HCT116 (cell line): ENCODE measurements at regions not wholly inside any gene's neighbourhood (a gene's known extent, or its start where the extent isn't known, plus 50 kb on each side); places are given as distances from the start of the nearest gene placed in this dataset.

Experiments
- ATAC-seq: fragments of 200-7000 bp; cut with Tn5 transposase; 2 replicates; pipeline ENCODE4 v1.9.1; 2020; ENCODE audit warnings: mild to moderate bottlenecking, moderate library complexity
- BruUV-seq: library from RNA; stranded (reverse); fragments of 400-500 nt; replicated peaks from 2 replicates; lab custom pipeline; 2021; lab: Mats Ljungman, UMichigan
- CTCF ChIA-PET: fragments of 300-600 bp; sonication (Branson Sonifier 250); formaldehyde crosslinking; loops from one replicate; lab custom pipeline; 2021; ENCODE audit warnings: antibody characterized with exemption; lab: Charles Lee
- POLR2A ChIA-PET: fragments of 300-600, 350-600 bp; sonication (Branson Sonifier 250); formaldehyde crosslinking; loops from one replicate; lab custom pipeline; 2021; ENCODE audit warnings: antibody characterized with exemption; lab: Charles Lee
- RAD21 ChIA-PET, 2 experiments: fragments of 300-600 bp; sonication (Branson Sonifier 250); formaldehyde crosslinking; loops; one replicate each; lab custom pipeline; 2023; ENCODE audit warnings: low total read pairs in 2 of 2; ENCODE audit not compliant: uncharacterized antibody in 2 of 2, unreplicated experiment in 2 of 2, low non-redundant PET in 1 of 2; lab: Charles Lee
- DNase-seq: peaks from one replicate; pipeline ENCODE4 v3.0.0-alpha.2; 2010; ENCODE audit warnings: low read depth, low spot score
- H2AFZ ChIP-seq: fragments of 200-600 bp; shearing (Covaris generic), sonication (generic); 2 replicates; pipeline ENCODE4 v1.6.1; 2017; ENCODE audit warnings: low read depth, mixed run types, mixed read lengths, antibody characterized with exemption, low read length; ENCODE audit not compliant: poor library complexity, severe bottlenecking
- H3K27ac ChIP-seq: 2 replicates; pipeline ENCODE4 v1.5.1; 2012; ENCODE audit warnings: low read depth, low read length
- H3K27me3 ChIP-seq: fragments of 200-600 bp; sonication (generic); 2 replicates; pipeline ENCODE4 v1.6.1; 2016; ENCODE audit warnings: mixed run types, low read length, mixed read lengths; ENCODE audit not compliant: insufficient read depth
- H3K36me3 ChIP-seq, 2 experiments: fragments of 200-500 bp in 1 of 2; fragments of 200-600 bp in 1 of 2; sonication (Bioruptor generic) in 1 of 2; sonication (generic) in 1 of 2; 2 replicates each; pipeline versions ENCODE4 v1.5.1 to v1.6.1; 2014 to 2016; ENCODE audit warnings: low read length in 2 of 2, inconsistent platforms in 1 of 2, mixed read lengths in 1 of 2, mixed run types in 1 of 2; ENCODE audit not compliant: insufficient read depth in 2 of 2, control insufficient read depth in 1 of 2
- H3K4me1 ChIP-seq, 2 experiments: fragments of 200-600 bp in 1 of 2; sonication (generic) in 1 of 2; 2 replicates each; pipeline versions ENCODE4 v1.5.1 to v1.6.1; 2012 to 2017; ENCODE audit warnings: low read length in 2 of 2, inconsistent platforms in 1 of 2, mild to moderate bottlenecking in 1 of 2, mixed read lengths in 1 of 2, mixed run types in 1 of 2, moderate library complexity in 1 of 2; ENCODE audit not compliant: insufficient read depth in 2 of 2, control insufficient read depth in 1 of 2
- H3K4me2 ChIP-seq: fragments of 200-600 bp; sonication (generic); 2 replicates; pipeline ENCODE4 v1.6.1; 2017; ENCODE audit warnings: mixed run types, low read length, mixed read lengths
- H3K4me3 ChIP-seq, 2 experiments: fragments of 200-600 bp in 1 of 2; sonication (generic) in 1 of 2; replicated peaks in 1 of 2; 2 replicates each; pipeline ENCODE4 v1.5.1; 2011 to 2016; ENCODE audit warnings: low read length in 2 of 2, control low read depth in 1 of 2, low read depth in 1 of 2, mild to moderate bottlenecking in 1 of 2, mixed read lengths in 1 of 2, mixed run types in 1 of 2
- H3K79me2 ChIP-seq: fragments of 200-600 bp; sonication (generic); 2 replicates; pipeline ENCODE4 v1.6.1; 2017; ENCODE audit warnings: mild to moderate bottlenecking, mixed run types, low read length, moderate library complexity, mixed read lengths; ENCODE audit not compliant: insufficient read depth
- H3K9ac ChIP-seq: fragments of 200-600 bp; sonication (generic); 2 replicates; pipeline ENCODE4 v1.6.1; 2016; ENCODE audit warnings: low read length, mixed read lengths
- H3K9me2 ChIP-seq: fragments of 200-600 bp; sonication (generic), shearing (Covaris generic); 2 replicates; pipeline ENCODE4 v1.6.1; 2017; ENCODE audit warnings: mixed run types, mild to moderate bottlenecking, moderate library complexity; ENCODE audit not compliant: insufficient read depth
- H3K9me3 ChIP-seq, 2 experiments: fragments of 200-500 bp in 1 of 2; fragments of 200-600 bp in 1 of 2; sonication (Bioruptor generic) in 1 of 2; sonication (generic) in 1 of 2; 2 replicates each; pipeline ENCODE4 v1.6.1; 2014 to 2017; ENCODE audit warnings: low read length in 2 of 2, mixed read lengths in 2 of 2, inconsistent platforms in 1 of 2, low read depth in 1 of 2, mild to moderate bottlenecking in 1 of 2, mixed run types in 1 of 2, moderate library complexity in 1 of 2; ENCODE audit not compliant: control insufficient read depth in 1 of 2, insufficient read depth in 1 of 2
- H4K20me1 ChIP-seq: fragments of 200-600 bp; sonication (generic), shearing (Covaris generic); 2 replicates; pipeline ENCODE4 v1.6.1; 2017; ENCODE audit warnings: mixed run types, mild to moderate bottlenecking, moderate library complexity; ENCODE audit not compliant: insufficient read depth
- CBX3 ChIP-seq: IDR thresholded peaks from 2 replicates; pipeline ENCODE4 v1.6.1; 2012; ENCODE audit warnings: low read depth
- EGR1 ChIP-seq: IDR thresholded peaks from 2 replicates; pipeline ENCODE4 v1.6.1; 2012; ENCODE audit warnings: low read depth
- EZH2 ChIP-seq: fragments of 200-600 bp; sonication (generic); IDR thresholded peaks from 2 replicates; pipeline ENCODE4 v1.6.1; 2017; ENCODE audit warnings: antibody characterized with exemption, mixed run types
- EZH2phosphoT487 ChIP-seq: fragments of 200-600 bp; IDR thresholded peaks from 2 replicates; pipeline ENCODE4 v1.6.1; 2018; ENCODE audit warnings: antibody characterized with exemption, borderline replicate concordance
- FOSL1 ChIP-seq: IDR thresholded peaks from 2 replicates; pipeline ENCODE4 v1.6.1; 2012; ENCODE audit warnings: low read depth
- POLR2A ChIP-seq: IDR thresholded peaks from 2 replicates; pipeline ENCODE4 v1.7.0; 2011; ENCODE audit warnings: borderline replicate concordance; ENCODE audit not compliant: insufficient read depth, insufficient read length; ENCODE audit errors: extremely low read depth
- SP1 ChIP-seq: IDR thresholded peaks from 2 replicates; pipeline ENCODE4 v1.6.1; 2012; ENCODE audit warnings: low read depth
- TCF7L2 ChIP-seq: IDR thresholded peaks from 2 replicates; pipeline ENCODE4 v1.7.0; 2011; ENCODE audit warnings: borderline replicate concordance, inconsistent platforms; ENCODE audit not compliant: insufficient read depth, insufficient read length; ENCODE audit errors: extremely low read depth
- YY1 ChIP-seq: IDR thresholded peaks from 2 replicates; pipeline ENCODE4 v1.6.1; 2011; ENCODE audit warnings: low read length, low read depth, moderate library complexity, mild to moderate bottlenecking; ENCODE audit not compliant: insufficient replicate concordance; ENCODE audit errors: extremely low read depth
- ZFX ChIP-seq: fragments of 450-650 bp; IDR thresholded peaks from 2 replicates; pipeline ENCODE4 v1.6.1; 2017
- ZNF274 ChIP-seq: fragments of 200-500 bp; sonication (Bioruptor generic); IDR thresholded peaks from 2 replicates; pipeline ENCODE4 v1.6.1; 2014; ENCODE audit warnings: mild to moderate bottlenecking, low read depth, low read length, inconsistent platforms
- intact Hi-C: fragments of 100-400 bp; cut with micrococcal nuclease; formaldehyde crosslinking; loops from 2 replicates; pipeline ENCODE4 v1.10.0; 2022
- TF ChIP-seq, protein P1 (sequence below): IDR thresholded peaks from 2 replicates; pipeline ENCODE4 v1.6.1; 2011; ENCODE audit warnings: mild to moderate bottlenecking, low read length, moderate library complexity; ENCODE audit not compliant: insufficient replicate concordance; ENCODE audit errors: extremely low read depth
- TF ChIP-seq, protein P2 (sequence below): IDR thresholded peaks from 2 replicates; pipeline ENCODE4 v1.6.1; 2012; ENCODE audit warnings: low read depth
- TF ChIP-seq, protein P3 (sequence below), 3 experiments: fragments of 200-600 bp in 1 of 3; sonication (generic) in 1 of 3; IDR thresholded peaks in 2 of 3; conservative IDR thresholded peaks in 1 of 3; 2 replicates each; pipeline ENCODE4 v1.5.1; 2012 to 2017; ENCODE audit warnings: low read depth in 2 of 3, low read length in 2 of 3, antibody characterized with exemption in 1 of 3, borderline replicate concordance in 1 of 3, control low read depth in 1 of 3, mild to moderate bottlenecking in 1 of 3, mixed read lengths in 1 of 3, mixed run types in 1 of 3, moderate library complexity in 1 of 3; ENCODE audit not compliant: insufficient read depth in 1 of 3
- TF ChIP-seq, protein P4 (sequence below): IDR thresholded peaks from 2 replicates; pipeline ENCODE4 v1.6.1; 2012

DNA sequence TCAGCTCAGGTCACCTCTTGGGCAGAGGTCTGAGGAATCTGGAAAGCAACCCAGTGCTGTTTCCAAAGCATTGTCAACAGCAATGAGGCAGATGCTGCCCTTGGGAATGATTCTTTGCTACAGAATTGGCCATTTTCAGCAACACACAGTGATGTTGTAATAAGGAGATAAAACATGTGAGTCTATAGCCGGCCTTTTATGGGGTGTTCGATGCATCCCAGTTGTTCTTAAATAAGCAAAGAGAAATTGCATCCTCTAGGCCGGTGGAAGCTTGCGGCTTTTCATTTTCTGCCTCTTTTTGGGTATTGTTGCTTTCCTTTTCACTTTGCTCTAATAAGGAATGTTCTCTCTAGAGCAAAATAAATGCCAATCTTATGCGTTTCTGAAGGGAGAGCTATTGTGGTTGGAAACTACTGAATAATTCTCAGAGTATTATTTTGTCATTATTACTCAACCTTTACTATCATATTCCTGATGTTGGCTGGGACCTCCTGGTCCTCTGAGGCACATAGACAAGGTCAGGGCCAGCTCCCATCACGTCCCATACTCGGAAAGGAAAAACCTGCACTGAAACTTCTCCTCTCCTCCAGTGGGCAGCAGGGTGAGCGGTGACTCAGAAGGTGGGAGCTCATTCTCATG is 214.2 kb downstream of the CDH26 start:
- ChIA-PET POLR2A (no interaction called here), CTCF (no interaction called here)
- intact Hi-C loops, result no loop called here

More for the DNA sequence above, 214.2 kb downstream of the CDH26 start:
- Histone ChIP-seq H3K4me3 (no peak overlapping the region), H3K9me2 (no peaks in the 10 kb centered on the region), H3K4me2 (no peak overlapping the region), H3K9ac (no peak overlapping the region), H2AFZ (no peak overlapping the region), H3K4me1 (no peaks in the 10 kb centered on the region), H4K20me1 (no peaks in the 10 kb centered on the region), H3K79me2 (no peaks in the 10 kb centered on the region), H3K9me3 (no peaks in the 10 kb centered on the region), H3K27me3 (no peaks in the 10 kb centered on the region), H3K36me3 (no peaks in the 10 kb centered on the region), H3K27ac (no peak overlapping the region)
- DNase-seq (no peak), ATAC-seq (no peak)
- no peak for TF ChIP-seq ZNF274
- no peak for TF ChIP-seq EZH2
- no peak for TF ChIP-seq CBX3
- TF ChIP-seq EZH2phosphoT487, result no peak
- no peak for TF ChIP-seq EGR1
- no peak for TF ChIP-seq ZFX
- TF ChIP-seq, protein P1, sequence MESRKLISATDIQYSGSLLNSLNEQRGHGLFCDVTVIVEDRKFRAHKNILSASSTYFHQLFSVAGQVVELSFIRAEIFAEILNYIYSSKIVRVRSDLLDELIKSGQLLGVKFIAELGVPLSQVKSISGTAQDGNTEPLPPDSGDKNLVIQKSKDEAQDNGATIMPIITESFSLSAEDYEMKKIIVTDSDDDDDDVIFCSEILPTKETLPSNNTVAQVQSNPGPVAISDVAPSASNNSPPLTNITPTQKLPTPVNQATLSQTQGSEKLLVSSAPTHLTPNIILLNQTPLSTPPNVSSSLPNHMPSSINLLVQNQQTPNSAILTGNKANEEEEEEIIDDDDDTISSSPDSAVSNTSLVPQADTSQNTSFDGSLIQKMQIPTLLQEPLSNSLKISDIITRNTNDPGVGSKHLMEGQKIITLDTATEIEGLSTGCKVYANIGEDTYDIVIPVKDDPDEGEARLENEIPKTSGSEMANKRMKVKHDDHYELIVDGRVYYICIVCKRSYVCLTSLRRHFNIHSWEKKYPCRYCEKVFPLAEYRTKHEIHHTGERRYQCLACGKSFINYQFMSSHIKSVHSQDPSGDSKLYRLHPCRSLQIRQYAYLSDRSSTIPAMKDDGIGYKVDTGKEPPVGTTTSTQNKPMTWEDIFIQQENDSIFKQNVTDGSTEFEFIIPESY, result no peak
- no peak for TF ChIP-seq FOSL1
- TF ChIP-seq, protein P2, sequence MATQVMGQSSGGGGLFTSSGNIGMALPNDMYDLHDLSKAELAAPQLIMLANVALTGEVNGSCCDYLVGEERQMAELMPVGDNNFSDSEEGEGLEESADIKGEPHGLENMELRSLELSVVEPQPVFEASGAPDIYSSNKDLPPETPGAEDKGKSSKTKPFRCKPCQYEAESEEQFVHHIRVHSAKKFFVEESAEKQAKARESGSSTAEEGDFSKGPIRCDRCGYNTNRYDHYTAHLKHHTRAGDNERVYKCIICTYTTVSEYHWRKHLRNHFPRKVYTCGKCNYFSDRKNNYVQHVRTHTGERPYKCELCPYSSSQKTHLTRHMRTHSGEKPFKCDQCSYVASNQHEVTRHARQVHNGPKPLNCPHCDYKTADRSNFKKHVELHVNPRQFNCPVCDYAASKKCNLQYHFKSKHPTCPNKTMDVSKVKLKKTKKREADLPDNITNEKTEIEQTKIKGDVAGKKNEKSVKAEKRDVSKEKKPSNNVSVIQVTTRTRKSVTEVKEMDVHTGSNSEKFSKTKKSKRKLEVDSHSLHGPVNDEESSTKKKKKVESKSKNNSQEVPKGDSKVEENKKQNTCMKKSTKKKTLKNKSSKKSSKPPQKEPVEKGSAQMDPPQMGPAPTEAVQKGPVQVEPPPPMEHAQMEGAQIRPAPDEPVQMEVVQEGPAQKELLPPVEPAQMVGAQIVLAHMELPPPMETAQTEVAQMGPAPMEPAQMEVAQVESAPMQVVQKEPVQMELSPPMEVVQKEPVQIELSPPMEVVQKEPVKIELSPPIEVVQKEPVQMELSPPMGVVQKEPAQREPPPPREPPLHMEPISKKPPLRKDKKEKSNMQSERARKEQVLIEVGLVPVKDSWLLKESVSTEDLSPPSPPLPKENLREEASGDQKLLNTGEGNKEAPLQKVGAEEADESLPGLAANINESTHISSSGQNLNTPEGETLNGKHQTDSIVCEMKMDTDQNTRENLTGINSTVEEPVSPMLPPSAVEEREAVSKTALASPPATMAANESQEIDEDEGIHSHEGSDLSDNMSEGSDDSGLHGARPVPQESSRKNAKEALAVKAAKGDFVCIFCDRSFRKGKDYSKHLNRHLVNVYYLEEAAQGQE, result no peak
- no peak for TF ChIP-seq SP1
- no peak for TF ChIP-seq YY1
- TF ChIP-seq POLR2A, result no peak
- TF ChIP-seq, protein P3, sequence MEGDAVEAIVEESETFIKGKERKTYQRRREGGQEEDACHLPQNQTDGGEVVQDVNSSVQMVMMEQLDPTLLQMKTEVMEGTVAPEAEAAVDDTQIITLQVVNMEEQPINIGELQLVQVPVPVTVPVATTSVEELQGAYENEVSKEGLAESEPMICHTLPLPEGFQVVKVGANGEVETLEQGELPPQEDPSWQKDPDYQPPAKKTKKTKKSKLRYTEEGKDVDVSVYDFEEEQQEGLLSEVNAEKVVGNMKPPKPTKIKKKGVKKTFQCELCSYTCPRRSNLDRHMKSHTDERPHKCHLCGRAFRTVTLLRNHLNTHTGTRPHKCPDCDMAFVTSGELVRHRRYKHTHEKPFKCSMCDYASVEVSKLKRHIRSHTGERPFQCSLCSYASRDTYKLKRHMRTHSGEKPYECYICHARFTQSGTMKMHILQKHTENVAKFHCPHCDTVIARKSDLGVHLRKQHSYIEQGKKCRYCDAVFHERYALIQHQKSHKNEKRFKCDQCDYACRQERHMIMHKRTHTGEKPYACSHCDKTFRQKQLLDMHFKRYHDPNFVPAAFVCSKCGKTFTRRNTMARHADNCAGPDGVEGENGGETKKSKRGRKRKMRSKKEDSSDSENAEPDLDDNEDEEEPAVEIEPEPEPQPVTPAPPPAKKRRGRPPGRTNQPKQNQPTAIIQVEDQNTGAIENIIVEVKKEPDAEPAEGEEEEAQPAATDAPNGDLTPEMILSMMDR (IDR thresholded peaks at IDR 0.05 in 2 of 3, conservative IDR thresholded peaks at IDR 0.05 in 1 of 3; ENCODE audit: borderline replicate concordance in 1 of 3, insufficient read depth in 1 of 3, low read depth in 2 of 3, low read length in 2 of 3), result no peak
- no peak for TF ChIP-seq TCF7L2
- TF ChIP-seq, protein P4, sequence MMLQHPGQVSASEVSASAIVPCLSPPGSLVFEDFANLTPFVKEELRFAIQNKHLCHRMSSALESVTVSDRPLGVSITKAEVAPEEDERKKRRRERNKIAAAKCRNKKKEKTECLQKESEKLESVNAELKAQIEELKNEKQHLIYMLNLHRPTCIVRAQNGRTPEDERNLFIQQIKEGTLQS, result no peak
- BruUV-seq, result no TSS peak
- RAD21 ChIA-PET, result no interaction called here
